ENCODE measurements at regions not wholly inside any gene's neighbourhood (a gene's known extent, or its start where the extent isn't known, plus 50 kb on each side); places are given as distances from the start of the nearest gene placed in this dataset.

GRCh38 chr13:64453831-64454230 lies 2776.3 kb downstream of the PCDH9 start:
- DNase-seq (ENCODE audit: low spot score), result no peak

GRCh38 chr13:64446372-64446771 lies 2783.8 kb downstream of the PCDH9 start:
- DNase-seq (ENCODE audit: low spot score), result no peak

DNA sequence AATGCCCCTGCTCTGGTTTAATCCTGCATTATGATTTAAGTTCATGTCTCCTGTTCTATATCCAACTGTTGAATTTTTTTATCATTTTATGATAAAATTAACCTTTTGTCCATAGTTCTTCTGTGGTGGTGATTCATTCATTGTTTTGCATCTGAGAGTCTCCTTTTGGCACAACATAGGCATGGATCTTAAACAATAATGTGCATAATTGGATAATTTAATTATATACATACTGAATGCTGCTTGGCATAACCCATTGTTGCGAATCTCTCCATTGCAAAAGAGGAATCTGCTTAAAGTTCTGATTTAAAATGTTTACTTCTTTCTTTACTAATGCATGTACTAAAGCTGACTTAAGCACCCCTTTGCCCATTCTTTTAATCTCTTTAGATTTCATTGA lies 2788.4 kb downstream of the PCDH9 start:
- DNase-seq (ENCODE audit: low spot score), result no peak

GRCh38 chr13:64438084-64438483 lies 2792.1 kb downstream of the PCDH9 start:
- no peak for DNase-seq (ENCODE audit: low spot score)

DNA sequence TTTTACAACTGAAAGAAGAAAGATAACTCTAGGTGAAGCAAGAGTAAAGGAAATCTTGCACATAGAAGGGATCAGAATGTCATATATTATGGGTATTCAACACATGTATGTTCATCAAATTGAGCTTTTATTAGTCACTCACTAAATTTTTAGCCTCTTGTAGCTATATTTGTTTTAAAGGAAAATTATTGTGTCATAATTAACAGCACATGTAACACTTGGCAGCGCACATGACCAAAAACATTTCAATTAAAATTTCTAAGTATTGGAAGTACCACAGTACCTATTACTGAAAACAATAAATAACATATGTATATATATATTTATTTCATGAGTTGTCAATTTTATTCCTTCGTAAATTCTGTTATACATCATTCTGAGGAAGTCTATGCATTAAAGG lies 2800.4 kb downstream of the PCDH9 start:
- no peak for DNase-seq (ENCODE audit: low spot score)

- no peak for DNase-seq (ENCODE audit: low spot score)
These were observed 2801.9 kb downstream of the PCDH9 start for GRCh38 chr13:64428196-64428595.

DNA sequence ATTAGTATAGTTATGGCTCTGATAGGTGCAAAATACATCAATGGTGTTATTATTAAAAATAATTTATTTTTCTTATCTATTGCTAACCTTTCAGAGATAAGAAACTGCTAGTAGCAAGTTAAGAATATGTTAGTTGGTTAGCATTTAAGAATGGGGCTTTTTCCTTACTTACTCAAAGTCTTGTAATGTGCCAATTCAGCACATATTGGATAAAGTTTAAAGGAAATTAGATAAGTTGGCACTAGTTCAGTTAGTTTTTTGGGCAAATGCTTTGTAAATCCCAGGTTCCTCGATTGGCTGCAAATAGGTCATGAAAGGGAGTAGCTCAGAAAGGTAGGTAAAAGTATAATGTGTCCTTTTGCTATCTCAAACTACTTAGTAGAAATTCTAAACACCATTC lies 2806.7 kb downstream of the PCDH9 start:
- DNase-seq (ENCODE audit: low spot score), result no peak

- DNase-seq (ENCODE audit: low spot score), result no peak
These were observed 2810.0 kb downstream of the PCDH9 start for GRCh38 chr13:64420181-64420580.

GRCh38 chr13:64417581-64417980 lies 2812.6 kb downstream of the PCDH9 start:
- DNase-seq (ENCODE audit: low spot score), result no peak

GRCh38 chr13:64414381-64414780 lies 2815.8 kb downstream of the PCDH9 start:
- DNase-seq (ENCODE audit: low spot score), result no peak

- DNase-seq (ENCODE audit: low spot score), result no peak
These were observed 2816.6 kb downstream of the PCDH9 start for GRCh38 chr13:64413529-64413928.

DNA sequence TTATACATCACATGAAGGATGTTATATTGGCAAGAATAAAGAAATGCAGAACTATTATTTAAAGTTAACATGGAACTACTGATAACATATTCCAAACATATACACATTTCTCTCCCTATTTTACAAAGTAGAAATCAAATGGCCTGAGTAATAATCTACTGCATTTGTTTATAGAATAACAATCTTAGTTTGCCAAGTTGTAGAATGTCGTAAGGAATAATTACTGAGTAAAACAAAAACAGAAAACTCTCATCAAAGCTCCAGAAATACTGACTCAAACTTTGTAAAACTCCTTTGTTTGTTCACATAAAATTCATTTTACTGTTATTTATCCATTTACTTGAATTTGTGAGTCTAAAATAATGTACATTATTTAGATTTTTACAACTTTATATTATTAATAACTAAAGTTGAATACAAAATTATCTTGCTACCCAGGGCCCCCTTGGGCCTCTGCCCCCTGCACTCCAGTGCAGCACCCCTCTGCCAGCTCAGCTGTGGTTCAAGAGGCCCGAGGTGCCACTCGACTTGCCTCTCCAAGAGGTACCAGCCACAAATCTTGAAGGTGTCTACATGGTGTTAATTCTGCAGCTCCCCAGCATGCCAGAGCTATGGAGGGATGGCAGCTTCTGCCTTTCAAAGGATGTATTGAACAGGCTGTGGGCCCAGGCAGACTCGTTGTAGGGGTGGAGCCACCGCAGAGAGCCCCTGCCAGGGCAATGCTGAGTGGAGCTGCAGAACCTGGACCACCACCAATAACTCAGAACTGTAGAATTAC lies 2819.7 kb downstream of the PCDH9 start:
- DNase-seq (ENCODE audit: low spot score), result no peak

- DNase-seq (ENCODE audit: low spot score), result no peak
These were observed 2832.4 kb downstream of the PCDH9 start for GRCh38 chr13:64397701-64398100.

GRCh38 chr13:64377606-64378005 lies 2852.5 kb downstream of the PCDH9 start:
- DNase-seq (ENCODE audit: low spot score), result no peak

DNA sequence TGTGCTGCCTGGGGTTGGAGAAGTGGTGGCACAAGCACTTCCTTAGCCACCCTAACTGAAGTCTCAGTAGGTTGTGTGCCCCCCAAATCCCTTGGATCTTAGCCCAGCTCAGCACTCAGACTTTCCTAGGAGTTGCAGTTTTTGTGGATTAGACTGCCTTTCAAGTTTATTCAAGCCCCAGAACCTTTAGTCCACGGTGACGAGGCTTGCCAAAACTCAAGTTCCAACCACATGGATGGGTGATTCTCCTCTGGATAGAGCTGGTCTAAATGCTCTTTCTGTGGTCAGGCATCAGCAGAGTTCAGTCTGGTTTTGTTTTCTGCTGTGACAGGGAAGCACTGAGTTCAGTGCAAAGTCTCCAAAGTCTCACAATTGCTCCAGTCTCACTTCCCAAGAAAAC lies 2858.7 kb downstream of the PCDH9 start:
- no peak for DNase-seq (ENCODE audit: low spot score)

- DNase-seq (ENCODE audit: low spot score), result no peak
These were observed 2859.1 kb downstream of the PCDH9 start for GRCh38 chr13:64371045-64371444.

GRCh38 chr13:64369121-64369520 lies 2861.0 kb downstream of the PCDH9 start:
- no peak for DNase-seq (ENCODE audit: low spot score)

DNA sequence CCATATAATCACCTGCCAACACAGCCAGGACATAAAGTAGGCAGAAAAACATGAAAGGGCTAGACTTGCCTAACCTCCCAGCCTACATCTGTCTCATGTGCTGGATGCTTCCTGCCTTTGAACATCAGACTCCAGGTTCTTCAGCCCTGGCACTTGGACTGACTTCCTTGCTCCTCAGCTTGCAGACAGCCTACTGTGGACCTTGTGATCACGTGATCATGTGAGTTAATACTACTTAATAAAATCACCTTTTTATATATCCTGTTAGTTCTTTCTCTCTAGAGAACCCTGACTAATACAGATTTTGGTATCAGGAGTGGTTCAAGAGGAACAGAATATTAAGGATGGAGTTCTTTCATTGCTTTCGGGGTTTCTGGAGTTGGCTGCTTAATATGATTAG lies 2867.6 kb downstream of the PCDH9 start:
- no peak for DNase-seq (ENCODE audit: low spot score)

DNA sequence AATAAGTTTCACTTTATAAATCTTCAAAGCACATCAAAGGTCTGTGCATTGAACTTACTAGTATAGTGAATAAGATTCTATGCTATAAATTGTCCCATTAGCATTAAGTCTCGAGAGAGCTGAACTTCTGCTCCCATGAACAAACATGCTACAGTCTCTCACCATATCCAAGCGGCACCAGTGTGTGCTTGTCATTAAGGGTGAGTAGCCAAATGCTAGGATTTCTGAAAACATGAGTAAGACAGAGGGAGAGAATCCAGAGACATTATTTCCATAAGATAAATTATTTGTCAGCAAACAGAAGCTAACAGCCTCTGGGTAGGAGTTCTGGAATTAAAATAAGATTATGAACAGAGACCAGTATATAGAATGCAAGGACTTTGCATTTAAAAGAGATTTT lies 2882.5 kb downstream of the PCDH9 start:
- DNase-seq (ENCODE audit: low spot score), result no peak

DNA sequence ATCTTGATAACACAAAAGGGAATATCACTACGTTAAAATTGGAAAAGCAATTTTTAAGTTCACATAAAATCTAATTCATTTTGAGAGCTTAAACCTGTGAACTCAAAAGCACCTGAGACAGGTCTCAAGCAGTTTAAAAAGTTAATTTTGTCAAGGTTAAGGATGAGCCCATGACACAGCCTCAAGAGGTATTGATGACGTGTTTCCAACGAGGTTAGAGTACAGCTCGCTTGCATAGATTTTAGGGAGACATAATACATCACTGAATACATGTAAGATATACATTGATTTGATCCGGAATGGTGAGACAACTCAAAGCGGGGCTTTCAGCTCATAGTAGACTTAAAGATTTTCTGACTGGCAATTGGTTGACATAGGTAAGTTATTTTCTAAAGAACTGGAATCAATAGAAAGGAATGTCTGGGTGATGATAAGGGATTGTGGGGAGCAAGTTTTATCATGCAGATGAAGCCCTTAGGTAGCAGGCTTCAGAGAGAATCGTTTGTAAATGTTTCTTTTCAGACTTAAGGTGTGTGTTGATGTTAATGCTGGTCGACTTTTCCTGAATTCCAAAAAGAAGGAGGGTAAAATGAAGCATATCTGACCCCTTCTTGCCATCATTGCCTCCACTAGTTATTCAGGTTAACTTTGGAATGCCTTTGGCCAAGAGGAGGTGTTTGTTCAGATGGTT lies 2890.6 kb downstream of the PCDH9 start:
- no peak for DNase-seq (ENCODE audit: low spot score)

DNA sequence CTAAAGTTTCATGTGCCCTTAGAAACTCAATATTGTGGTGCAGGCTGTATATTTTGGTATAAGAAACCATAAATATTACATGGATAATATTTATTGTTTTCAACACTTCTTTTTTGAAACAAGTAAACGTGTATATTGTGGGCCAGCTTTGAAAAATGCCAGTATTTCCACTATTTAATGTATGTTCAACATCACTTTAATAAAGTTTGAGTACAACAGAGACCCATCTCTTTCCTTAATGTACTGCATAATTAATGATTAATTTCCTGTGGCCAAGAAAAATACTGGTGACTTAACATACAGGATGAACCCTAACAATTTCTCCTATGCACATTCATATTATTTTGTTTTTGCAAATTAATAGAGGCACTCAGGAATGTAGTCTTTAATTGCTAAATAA lies 2891.5 kb downstream of the PCDH9 start:
- DNase-seq (ENCODE audit: low spot score), result no peak

DNA sequence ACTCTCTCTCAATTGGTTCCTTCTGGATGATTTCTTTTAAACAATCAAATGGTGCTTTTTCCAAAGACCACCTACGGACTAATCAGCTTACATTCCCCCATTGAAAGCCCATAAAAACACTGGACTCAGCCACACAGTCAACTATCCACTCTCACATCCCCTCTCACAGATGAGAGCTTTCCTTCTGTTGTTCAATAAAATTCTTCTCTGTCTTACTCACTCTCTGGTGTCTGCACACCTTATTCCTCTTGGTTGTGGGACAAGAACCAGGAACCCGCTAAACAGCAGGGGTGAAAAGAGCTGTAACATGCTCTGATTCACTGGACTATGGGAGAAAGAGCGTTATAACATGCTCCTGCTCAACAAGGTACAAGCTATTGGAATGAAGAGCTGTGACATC lies 2896.2 kb downstream of the PCDH9 start:
- DNase-seq (ENCODE audit: low spot score), result no peak

GRCh38 chr13:64332048-64332447 lies 2898.1 kb downstream of the PCDH9 start:
- no peak for DNase-seq (ENCODE audit: low spot score)

All from AG08395 (cell line).